ENCODE measurements at regions not wholly inside any gene's neighbourhood (a gene's known extent, or its start where the extent isn't known, plus 50 kb on each side); places are given as distances from the start of the nearest gene placed in this dataset.

DNA sequence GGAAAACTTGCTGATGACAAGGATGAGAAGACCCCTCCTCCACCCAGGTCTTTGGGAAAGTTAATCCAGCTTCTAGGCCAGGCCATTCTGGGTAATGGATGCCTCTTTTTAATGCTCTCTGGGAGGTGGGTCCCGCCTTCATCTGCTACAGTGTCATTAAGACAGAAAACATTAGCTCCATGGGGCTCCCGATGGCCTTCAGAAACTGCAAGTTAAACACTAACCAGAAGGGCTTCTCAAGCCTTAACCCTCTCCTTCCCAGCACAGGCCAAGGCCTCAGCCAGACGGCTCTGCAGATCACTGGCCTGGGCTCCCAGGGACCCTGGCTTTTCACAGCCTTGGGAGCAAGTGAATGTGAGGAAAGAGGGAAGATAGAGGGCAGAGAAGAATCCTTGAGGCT lies 364.9 kb downstream of the MATN1 start:
- Mint-ChIP-seq H3K27ac (no peak overlapping the region), H3K9me3 (no peaks in the 10 kb centered on the region), H3K27me3 (ENCODE audit: low read depth) (peaks cover 17% of the 10 kb centered on the region), H3K4me3 (no peak overlapping the region), H3K36me3 (ENCODE audit: insufficient read depth in 2 of 2) (no peaks in the 10 kb centered on the region), H3K4me1 (ENCODE audit: low read depth) (no peaks in the 10 kb centered on the region)
- DNase-seq (no peak), ATAC-seq (replicated peaks in 1 of 2) (no peak)

DNA sequence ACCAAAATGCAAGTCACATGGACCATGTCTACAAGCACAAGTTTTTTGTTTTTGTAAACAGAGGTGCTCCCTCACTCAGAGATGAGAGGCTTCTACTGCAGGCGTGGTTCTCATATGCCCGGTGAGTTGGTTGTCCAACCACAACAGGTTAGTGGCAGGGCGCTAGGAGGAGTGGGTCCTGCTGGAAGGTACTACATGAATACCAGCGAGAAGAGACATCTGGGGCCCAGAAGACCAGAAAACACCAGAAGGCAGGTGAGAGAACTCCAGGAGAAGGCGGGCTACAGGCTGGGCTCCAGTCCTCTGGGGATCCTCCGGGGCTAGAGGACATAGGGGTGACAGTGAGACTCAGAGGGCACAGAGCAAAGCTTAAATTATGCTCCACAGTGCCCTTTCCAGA lies 366.5 kb downstream of the MATN1 start:
- H3K9me3 Mint-ChIP-seq, result no peaks in the 10 kb centered on the region
- H3K4me1 Mint-ChIP-seq (ENCODE audit: low read depth), result no peaks in the 10 kb centered on the region
- no peak overlapping the region for H3K27ac Mint-ChIP-seq
- no peak for ATAC-seq (replicated peaks in 1 of 2)
- no peak for DNase-seq
- peaks cover 17% of the 10 kb centered on the region for H3K27me3 Mint-ChIP-seq (ENCODE audit: low read depth)
- no peak overlapping the region for H3K4me3 Mint-ChIP-seq
- H3K36me3 Mint-ChIP-seq (ENCODE audit: insufficient read depth in 2 of 2), result no peaks in the 10 kb centered on the region

DNA sequence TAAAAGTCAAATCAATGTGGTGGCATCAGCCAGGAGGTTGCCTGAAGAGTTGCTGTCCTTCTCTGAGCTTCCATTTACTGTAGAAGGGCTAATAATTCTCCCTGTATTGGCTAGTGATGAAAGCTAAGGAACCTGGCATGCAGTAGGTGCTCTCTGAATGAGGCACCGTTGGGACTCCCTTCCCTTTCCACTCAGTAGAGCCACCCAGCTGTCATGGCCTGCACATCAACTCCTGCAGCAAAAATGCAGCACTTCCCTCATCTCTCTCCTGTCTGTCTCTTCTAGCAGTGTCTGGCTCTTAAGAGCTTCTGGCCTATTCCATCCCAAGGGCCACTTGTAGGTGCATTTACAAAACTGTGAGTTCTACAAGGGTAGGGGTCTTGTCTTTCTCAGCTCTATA lies 369.0 kb downstream of the MATN1 start:
- H3K27me3 Mint-ChIP-seq (ENCODE audit: low read depth), result peaks cover 19% of the 10 kb centered on the region
- no peak for DNase-seq
- no peaks in the 10 kb centered on the region for H3K36me3 Mint-ChIP-seq (ENCODE audit: insufficient read depth in 2 of 2)

DNA sequence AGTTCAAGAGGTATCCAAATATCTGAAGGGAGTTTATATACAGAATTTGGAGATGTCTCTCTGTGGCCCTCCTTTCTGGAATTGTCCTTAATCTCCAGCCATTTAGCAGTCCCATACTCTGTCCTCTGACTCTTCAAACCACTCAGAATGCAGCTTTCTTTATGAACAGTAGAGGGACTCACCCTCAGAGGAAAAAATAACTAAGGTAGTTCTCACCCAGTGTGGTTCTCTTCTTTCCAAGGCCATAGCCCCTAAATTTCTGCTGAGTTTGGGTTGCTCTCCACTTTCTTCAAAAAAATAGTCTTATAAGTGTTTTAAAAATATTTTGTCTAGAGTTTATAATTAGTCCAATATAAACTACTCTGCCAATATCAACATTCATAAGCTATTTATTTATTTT lies 369.7 kb downstream of the MATN1 start:
- H3K4me1 Mint-ChIP-seq (ENCODE audit: low read depth), result no peaks in the 10 kb centered on the region
- no peak overlapping the region for H3K4me3 Mint-ChIP-seq

More for the DNA sequence above, 369.0 kb downstream of the MATN1 start:
- ATAC-seq (replicated peaks in 1 of 2), result no peak
- no peak overlapping the region for H3K4me3 Mint-ChIP-seq
- no peak overlapping the region for H3K27ac Mint-ChIP-seq
- H3K9me3 Mint-ChIP-seq, result no peaks in the 10 kb centered on the region
- no peaks in the 10 kb centered on the region for H3K4me1 Mint-ChIP-seq (ENCODE audit: low read depth)

DNA sequence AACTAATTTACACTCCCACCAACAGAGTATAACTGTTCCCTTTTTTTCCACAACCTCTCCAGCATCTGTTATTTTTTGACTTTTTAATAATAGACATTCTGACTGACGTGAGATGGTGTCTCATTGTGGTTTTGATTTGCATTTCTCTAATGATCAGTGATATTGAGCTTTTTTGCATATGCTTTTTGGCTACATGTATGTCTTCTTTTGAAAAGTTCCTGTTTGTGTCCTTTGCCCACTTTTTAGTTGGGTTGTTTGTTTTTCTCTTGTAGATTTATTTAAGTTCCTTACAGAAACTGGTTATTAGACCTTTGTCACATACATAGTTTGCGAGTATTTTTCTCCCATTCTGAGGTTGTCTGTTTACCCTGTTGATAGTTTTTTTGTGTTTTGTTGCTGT lies 375.2 kb downstream of the MATN1 start:
- Mint-ChIP-seq H3K36me3 (ENCODE audit: insufficient read depth in 2 of 2) (no peaks in the 10 kb centered on the region), H3K4me1 (ENCODE audit: low read depth) (no peaks in the 10 kb centered on the region), H3K27ac (no peak overlapping the region), H3K27me3 (ENCODE audit: low read depth) (peaks cover 29% of the 10 kb centered on the region), H3K4me3 (no peak overlapping the region), H3K9me3 (peaks cover 0 to 7% of the 10 kb centered on the region in 2 donors)
- no peak for DNase-seq
- ATAC-seq (replicated peaks in 1 of 2), result no peak

More for the DNA sequence above, 369.7 kb downstream of the MATN1 start:
- Mint-ChIP-seq H3K27ac (no peak overlapping the region), H3K27me3 (ENCODE audit: low read depth) (peaks cover 25% of the 10 kb centered on the region), H3K36me3 (ENCODE audit: insufficient read depth in 2 of 2) (no peaks in the 10 kb centered on the region), H3K9me3 (no peaks in the 10 kb centered on the region)
- ATAC-seq (replicated peaks in 1 of 2), result no peak
- no peak for DNase-seq

DNA sequence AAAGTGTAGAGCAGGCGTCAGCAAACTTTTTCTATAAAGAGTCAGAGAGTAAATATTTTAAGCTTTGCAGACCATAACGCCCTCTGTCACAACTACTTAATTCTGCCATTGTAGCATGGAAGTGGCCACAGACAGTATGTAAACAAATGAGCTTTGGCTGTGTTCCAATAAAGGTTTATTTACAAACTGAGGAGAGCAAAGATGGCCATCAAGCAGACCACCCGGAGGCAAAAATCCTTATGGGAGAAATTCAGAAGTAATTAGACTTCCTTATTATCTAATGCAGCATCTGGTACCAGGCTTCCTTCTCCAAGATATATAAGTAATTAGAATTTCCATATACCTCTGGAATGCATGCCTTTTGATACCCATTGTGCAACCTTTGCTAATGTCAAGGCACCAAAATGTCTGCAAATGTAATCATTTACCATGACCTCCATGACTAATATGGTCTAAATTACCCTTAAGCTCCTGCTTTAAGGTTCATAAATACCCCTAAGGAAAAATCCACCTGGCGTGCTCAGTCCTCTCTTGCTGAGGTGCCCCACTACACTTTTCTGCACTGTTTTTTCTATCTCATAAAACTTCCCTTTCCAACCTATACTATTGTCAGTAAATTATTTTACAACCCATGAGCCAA lies 377.8 kb downstream of the MATN1 start:
- Mint-ChIP-seq H3K4me1 (ENCODE audit: low read depth) (no peaks in the 10 kb centered on the region), H3K9me3 (peaks cover 0 to 7% of the 10 kb centered on the region in 2 donors), H3K36me3 (ENCODE audit: insufficient read depth in 2 of 2) (no peaks in the 10 kb centered on the region), H3K27me3 (ENCODE audit: low read depth) (peaks cover 33% of the 10 kb centered on the region), H3K4me3 (no peak overlapping the region), H3K27ac (no peak overlapping the region)
- DNase-seq (no peak), ATAC-seq (replicated peaks in 1 of 2) (no peak)

DNA sequence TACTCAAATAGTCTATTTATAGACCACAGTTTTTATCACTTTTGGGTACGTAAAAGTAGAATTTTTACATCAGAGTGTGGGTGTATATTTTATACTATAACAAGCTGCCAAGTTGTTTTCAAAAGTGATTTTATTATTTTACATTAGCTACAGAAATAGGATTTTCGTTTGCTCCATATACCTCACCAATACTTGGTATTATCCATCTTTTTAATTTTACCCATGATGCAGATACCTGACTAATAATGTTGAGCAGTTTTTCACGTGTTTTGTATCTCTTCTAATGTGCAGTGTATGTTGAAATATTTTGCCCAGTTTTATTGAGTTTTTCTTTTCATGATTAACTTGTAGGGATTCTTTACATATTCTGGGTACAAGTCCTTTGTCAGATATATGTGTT lies 379.8 kb downstream of the MATN1 start:
- H3K4me3 Mint-ChIP-seq, result no peak overlapping the region
- H3K27me3 Mint-ChIP-seq (ENCODE audit: low read depth), result peaks cover 25% of the 10 kb centered on the region
- ATAC-seq (replicated peaks in 1 of 2), result no peak
- no peaks in the 10 kb centered on the region for H3K4me1 Mint-ChIP-seq (ENCODE audit: low read depth)
- no peaks in the 10 kb centered on the region for H3K36me3 Mint-ChIP-seq (ENCODE audit: insufficient read depth in 2 of 2)
- no peak overlapping the region for H3K27ac Mint-ChIP-seq
- no peak for DNase-seq
- peaks cover 0 to 7% of the 10 kb centered on the region in 2 donors for H3K9me3 Mint-ChIP-seq

DNA sequence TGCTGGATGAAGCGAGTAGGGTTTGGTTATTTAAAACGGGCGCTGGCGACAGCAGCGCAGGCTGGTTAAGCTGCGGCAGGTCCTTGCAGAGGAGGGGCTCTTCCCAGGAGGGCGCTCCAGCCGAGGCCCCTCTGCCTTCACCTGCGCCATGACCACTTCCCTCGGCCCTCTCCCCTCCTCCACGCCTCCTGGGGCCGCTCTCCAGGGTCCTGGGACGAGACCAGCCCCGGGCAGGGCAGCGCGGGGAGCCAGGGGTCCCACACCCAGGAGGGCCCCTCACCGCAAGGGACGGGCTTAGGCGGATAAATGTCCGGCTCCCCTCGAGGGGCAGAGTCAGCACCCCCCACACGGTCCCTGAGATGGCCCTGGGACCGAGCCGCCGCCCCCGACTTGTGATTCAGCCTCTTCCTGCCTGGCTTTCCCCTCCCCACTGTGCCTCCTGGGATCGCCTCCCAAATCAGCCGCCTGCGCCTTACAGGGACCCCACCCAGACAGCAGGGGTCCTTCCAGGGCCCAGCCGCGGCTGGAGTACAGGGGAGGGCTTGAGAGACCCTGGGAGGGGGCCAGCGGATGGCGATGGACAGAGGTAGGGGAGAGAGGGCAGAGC lies 380.7 kb downstream of the MATN1 start:
- Mint-ChIP-seq H3K27me3 (ENCODE audit: low read depth) (peaks cover 25% of the 10 kb centered on the region), H3K27ac (no peak overlapping the region), H3K4me1 (ENCODE audit: low read depth) (no peaks in the 10 kb centered on the region), H3K9me3 (peaks cover 0 to 2% of the 10 kb centered on the region in 2 donors), H3K4me3 (no peak overlapping the region), H3K36me3 (ENCODE audit: insufficient read depth in 2 of 2) (no peaks in the 10 kb centered on the region)
- ATAC-seq (replicated peaks in 1 of 2) (no peak), DNase-seq (no peak)

DNA sequence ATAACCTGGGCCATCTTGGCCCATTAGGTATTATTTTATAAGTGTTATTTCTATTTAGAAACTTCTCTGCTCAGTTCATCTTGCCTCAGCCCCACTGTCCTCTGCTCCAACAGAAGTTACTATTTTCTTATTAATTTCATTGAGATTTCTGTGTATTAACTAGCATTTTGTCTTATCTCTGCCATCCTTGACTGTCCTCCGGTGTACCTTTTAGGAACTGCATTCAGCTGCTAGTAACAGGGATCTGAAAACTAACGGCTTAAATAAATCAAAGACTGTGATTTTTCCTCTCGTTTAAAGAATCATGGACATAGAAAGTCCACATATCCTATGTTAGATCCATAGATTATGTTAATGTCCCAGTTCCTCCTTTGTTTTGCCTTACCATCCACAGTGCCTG lies 382.5 kb downstream of the MATN1 start:
- Mint-ChIP-seq H3K27ac (no peak overlapping the region), H3K4me1 (ENCODE audit: low read depth) (no peaks in the 10 kb centered on the region), H3K36me3 (ENCODE audit: insufficient read depth in 2 of 2) (no peaks in the 10 kb centered on the region), H3K9me3 (no peaks in the 10 kb centered on the region), H3K4me3 (no peak overlapping the region), H3K27me3 (ENCODE audit: low read depth) (peaks cover 21% of the 10 kb centered on the region)
- ATAC-seq (replicated peaks in 1 of 2) (no peak), DNase-seq (no peak)

DNA sequence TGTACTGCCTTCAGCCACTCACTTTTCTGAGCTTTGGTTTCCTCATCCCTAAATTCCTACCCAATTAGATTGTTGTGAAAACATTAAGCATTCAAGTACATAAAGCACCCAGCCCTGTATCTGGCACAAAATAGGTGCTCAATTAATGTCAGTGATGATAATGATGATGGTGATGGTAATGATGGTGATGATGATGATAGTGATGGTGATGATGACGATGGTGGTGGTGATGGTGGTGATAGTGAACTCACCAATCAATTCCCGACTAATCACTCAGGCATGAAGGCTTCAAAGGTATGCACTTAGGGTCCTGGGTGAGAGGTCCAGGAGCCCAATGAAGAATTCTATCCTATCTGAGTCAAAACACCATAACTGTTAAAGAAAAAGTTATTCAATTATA lies 383.5 kb downstream of the MATN1 start:
- Mint-ChIP-seq H3K4me3 (no peak overlapping the region), H3K4me1 (ENCODE audit: low read depth) (no peaks in the 10 kb centered on the region), H3K27ac (no peak overlapping the region), H3K36me3 (ENCODE audit: insufficient read depth in 2 of 2) (no peaks in the 10 kb centered on the region), H3K27me3 (ENCODE audit: low read depth) (peaks cover 15% of the 10 kb centered on the region), H3K9me3 (no peaks in the 10 kb centered on the region)
- no peak for ATAC-seq (replicated peaks in 1 of 2)
- DNase-seq, result no peak

DNA sequence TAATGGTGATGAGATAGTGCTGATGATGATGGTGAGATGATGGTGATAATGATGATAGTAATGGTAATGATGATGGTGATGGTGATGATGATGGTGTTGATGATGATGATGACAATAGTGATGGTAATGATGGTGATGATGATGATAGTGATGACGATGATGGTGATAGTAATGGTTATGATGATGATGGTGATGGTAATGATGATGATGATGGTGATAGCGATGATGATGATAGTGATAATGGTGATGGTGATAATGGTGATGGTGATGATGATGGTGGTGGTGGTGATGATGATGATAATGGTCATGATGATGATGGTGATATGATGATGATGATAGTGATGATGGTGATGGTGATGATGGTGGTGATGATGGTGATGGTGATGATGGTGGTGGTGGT lies 384.6 kb downstream of the MATN1 start:
- no peaks in the 10 kb centered on the region for H3K4me1 Mint-ChIP-seq (ENCODE audit: low read depth)
- no peaks in the 10 kb centered on the region for H3K9me3 Mint-ChIP-seq
- peaks cover 10% of the 10 kb centered on the region for H3K27me3 Mint-ChIP-seq (ENCODE audit: low read depth)
- no peak overlapping the region for H3K4me3 Mint-ChIP-seq
- DNase-seq (no peak), ATAC-seq (replicated peaks in 1 of 2) (no peak)
- no peaks in the 10 kb centered on the region for H3K36me3 Mint-ChIP-seq (ENCODE audit: insufficient read depth in 2 of 2)
- no peak overlapping the region for H3K27ac Mint-ChIP-seq

DNA sequence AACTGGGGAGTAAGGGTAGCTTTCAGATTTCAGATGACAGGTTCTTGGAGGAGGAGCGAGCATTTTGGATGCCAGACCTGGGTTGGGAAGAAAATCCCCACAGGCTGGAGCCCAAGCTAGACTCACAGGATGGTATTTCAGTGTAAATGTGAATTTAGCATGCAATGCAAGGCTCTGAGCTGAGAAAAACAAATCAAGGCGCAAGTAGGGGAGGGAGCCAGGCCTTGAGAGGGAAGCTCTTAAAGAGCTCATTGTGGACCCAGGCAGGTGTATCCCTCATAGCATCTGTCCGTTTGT lies 386.1 kb downstream of the MATN1 start:
- no peak overlapping the region for H3K4me3 Mint-ChIP-seq
- H3K9me3 Mint-ChIP-seq, result no peaks in the 10 kb centered on the region
- H3K36me3 Mint-ChIP-seq (ENCODE audit: insufficient read depth in 2 of 2), result no peaks in the 10 kb centered on the region
- no peak for ATAC-seq (replicated peaks in 1 of 2)
- H3K4me1 Mint-ChIP-seq (ENCODE audit: low read depth), result no peaks in the 10 kb centered on the region
- no peak for DNase-seq
- no peak overlapping the region for H3K27ac Mint-ChIP-seq
- no peaks in the 10 kb centered on the region for H3K27me3 Mint-ChIP-seq (ENCODE audit: low read depth)

DNA sequence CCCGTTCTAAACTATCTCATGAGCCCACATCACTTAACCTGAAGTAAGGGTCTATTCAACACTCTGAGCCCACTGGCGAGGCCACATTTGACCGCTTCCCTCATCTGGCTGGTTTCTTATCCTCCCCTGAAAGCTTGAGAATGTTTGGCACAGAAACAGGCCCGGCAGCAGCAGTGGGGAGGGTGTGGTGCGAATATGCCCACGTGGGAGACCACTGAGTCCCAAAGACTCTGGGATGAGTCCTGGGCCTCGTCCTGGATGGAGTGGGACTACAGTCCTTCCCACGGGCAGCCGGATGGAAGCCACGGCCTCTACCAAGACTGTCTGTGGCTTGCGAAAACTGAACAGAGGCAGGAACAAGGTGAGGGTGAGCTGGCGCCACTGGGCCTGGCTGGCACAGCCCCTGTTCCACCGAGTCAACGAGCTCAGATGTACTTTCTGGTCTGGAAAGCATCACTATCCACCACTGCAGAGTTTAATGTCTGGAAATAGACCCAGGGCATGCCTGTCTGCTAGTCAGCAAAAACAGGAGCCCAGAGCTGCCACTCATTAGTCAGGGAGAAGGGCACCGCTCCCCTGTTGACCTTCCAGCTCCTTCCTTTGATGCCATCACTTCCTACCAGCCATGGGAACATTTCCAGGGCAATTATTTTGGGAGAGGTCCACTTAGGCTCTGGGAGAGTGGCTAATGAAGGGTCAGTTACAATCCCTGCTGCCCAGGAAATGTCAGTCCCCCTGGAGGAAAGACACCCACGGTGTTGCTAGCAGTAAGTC lies 386.6 kb downstream of the MATN1 start:
- Mint-ChIP-seq H3K27ac (no peak overlapping the region), H3K9me3 (no peaks in the 10 kb centered on the region), H3K4me3 (no peak overlapping the region), H3K36me3 (ENCODE audit: insufficient read depth in 2 of 2) (no peaks in the 10 kb centered on the region), H3K27me3 (ENCODE audit: low read depth) (no peaks in the 10 kb centered on the region), H3K4me1 (ENCODE audit: low read depth) (no peaks in the 10 kb centered on the region)
- DNase-seq (no peak), ATAC-seq (replicated peaks in 1 of 2) (no peak)

DNA sequence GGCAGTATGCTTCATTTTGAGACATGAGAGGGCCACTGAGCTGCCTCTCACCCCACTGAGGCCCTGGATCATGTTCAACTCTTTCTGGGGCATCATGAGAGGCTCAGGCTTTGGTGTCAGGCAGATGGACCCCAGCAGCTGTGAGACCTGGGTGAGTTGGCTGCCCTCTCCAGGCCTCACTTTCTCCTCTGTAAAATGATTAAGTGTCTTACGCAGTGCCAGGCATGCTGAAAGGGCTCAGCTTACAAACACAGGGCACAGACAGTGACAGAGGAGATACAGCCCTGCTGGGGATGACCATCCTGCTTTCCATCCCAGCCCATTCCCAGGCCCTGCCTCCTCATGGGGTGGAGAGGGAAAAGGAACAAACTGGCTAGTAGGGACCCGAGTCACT lies 387.4 kb downstream of the MATN1 start:
- H3K4me3 Mint-ChIP-seq, result no peak overlapping the region
- ATAC-seq (replicated peaks in 1 of 2) (no peak), DNase-seq (no peak)
- H3K4me1 Mint-ChIP-seq (ENCODE audit: low read depth), result no peaks in the 10 kb centered on the region
- H3K27ac Mint-ChIP-seq, result no peak overlapping the region
- no peaks in the 10 kb centered on the region for H3K27me3 Mint-ChIP-seq (ENCODE audit: low read depth)
- no peaks in the 10 kb centered on the region for H3K9me3 Mint-ChIP-seq
- H3K36me3 Mint-ChIP-seq (ENCODE audit: insufficient read depth in 2 of 2), result no peaks in the 10 kb centered on the region

All from activated T-cell treated with anti-CD3 and anti-CD28 coated beads, Interleukin-2, amount 50 U/mL, for 72 hours (primary cell).